H9 (cell line): ENCODE measurements at regions not wholly inside any gene's neighbourhood (a gene's known extent, or its start where the extent isn't known, plus 50 kb on each side); places are given as distances from the start of the nearest gene placed in this dataset.

ENCODE experiments used
- DNase-seq: peaks from one replicate; pipeline ENCODE4 v3.0.0-alpha.2; 2017
- H2AFZ ChIP-seq: one replicate; pipeline ENCODE4 v1.6.1; 2013; ENCODE audit warnings: mild to moderate bottlenecking, low read length, control low read depth, moderate library complexity
- H2AK5ac ChIP-seq: 2 replicates; pipeline ENCODE4 v1.6.1; 2013; ENCODE audit warnings: low read length, control low read depth, mixed read lengths; ENCODE audit not compliant: insufficient read length
- H2BK120ac ChIP-seq: one replicate; pipeline ENCODE4 v1.6.1; 2013; ENCODE audit warnings: low read depth, mild to moderate bottlenecking, low read length, control low read depth, inconsistent platforms; ENCODE audit not compliant: poor library complexity, severe bottlenecking
- H2BK12ac ChIP-seq: 2 replicates; pipeline ENCODE4 v1.6.1; 2013; ENCODE audit warnings: low read length, control low read depth, mixed read lengths, low read depth; ENCODE audit not compliant: insufficient read length
- H2BK15ac ChIP-seq: 2 replicates; pipeline ENCODE4 v1.6.1; 2013; ENCODE audit warnings: low read depth, low read length, control low read depth
- H2BK20ac ChIP-seq: one replicate; pipeline ENCODE4 v1.6.1; 2013; ENCODE audit warnings: low read depth, mild to moderate bottlenecking, low read length, control low read depth, inconsistent platforms; ENCODE audit not compliant: poor library complexity, severe bottlenecking
- H2BK5ac ChIP-seq: 2 replicates; pipeline ENCODE4 v1.6.1; 2013; ENCODE audit warnings: low read length, control low read depth, mixed read lengths; ENCODE audit not compliant: insufficient read length
- H3K14ac ChIP-seq: 2 replicates; pipeline ENCODE4 v1.6.1; 2013; ENCODE audit warnings: low read length, control low read depth; ENCODE audit not compliant: insufficient read depth
- H3K18ac ChIP-seq: 2 replicates; pipeline ENCODE4 v1.6.1; 2013; ENCODE audit warnings: low read depth, mild to moderate bottlenecking, mixed read lengths, low read length, control low read depth; ENCODE audit not compliant: insufficient read length
- H3K23ac ChIP-seq: 2 replicates; pipeline ENCODE4 v1.6.1; 2013; ENCODE audit warnings: low read length, control low read depth, mixed read lengths, low read depth; ENCODE audit not compliant: insufficient read length
- H3K23me2 ChIP-seq: 2 replicates; pipeline ENCODE4 v1.6.1; 2013; ENCODE audit warnings: low read depth, mild to moderate bottlenecking, mixed read lengths, low read length, control low read depth; ENCODE audit not compliant: insufficient read length, poor library complexity, severe bottlenecking
- H3K27ac ChIP-seq: 2 replicates; pipeline ENCODE4 v1.5.1; 2013; ENCODE audit warnings: low read length, control low read depth, mixed read lengths, low read depth; ENCODE audit not compliant: insufficient read length
- H3K27me3 ChIP-seq: 2 replicates; pipeline ENCODE4 v1.6.1; 2013; ENCODE audit warnings: low read length, control low read depth, inconsistent platforms; ENCODE audit not compliant: insufficient read depth
- H3K4ac ChIP-seq: 2 replicates; pipeline ENCODE4 v1.6.1; 2013; ENCODE audit warnings: low read depth, mild to moderate bottlenecking, control low read depth, inconsistent platforms, low read length, moderate library complexity
- H3K4me1 ChIP-seq: 2 replicates; pipeline ENCODE4 v1.6.1; 2013; ENCODE audit warnings: low read length, control low read depth, inconsistent platforms; ENCODE audit not compliant: insufficient read depth
- H3K4me2 ChIP-seq: 2 replicates; pipeline ENCODE4 v1.6.1; 2013; ENCODE audit warnings: low read length, control low read depth, mixed read lengths; ENCODE audit not compliant: insufficient read length, insufficient read depth
- H3K56ac ChIP-seq: 2 replicates; pipeline ENCODE4 v1.6.1; 2013; ENCODE audit warnings: low read depth, mild to moderate bottlenecking, mixed read lengths, low read length, control low read depth; ENCODE audit not compliant: insufficient read length
- H3K79me1 ChIP-seq: 2 replicates; pipeline ENCODE4 v1.6.1; 2013; ENCODE audit warnings: low read depth, mild to moderate bottlenecking, moderate library complexity, low read length, control low read depth, inconsistent platforms; ENCODE audit not compliant: insufficient read depth, poor library complexity, severe bottlenecking
- H3K79me2 ChIP-seq: 2 replicates; pipeline ENCODE4 v1.6.1; 2013; ENCODE audit warnings: low read length, control low read depth, inconsistent platforms; ENCODE audit not compliant: insufficient read depth
- H3K9ac ChIP-seq: 2 replicates; pipeline ENCODE4 v1.6.1; 2013; ENCODE audit warnings: low read length, control low read depth, mixed read lengths; ENCODE audit not compliant: insufficient read length; ENCODE audit errors: extremely low read depth
- H3K9me3 ChIP-seq: one replicate; pipeline ENCODE4 v1.6.1; 2013; ENCODE audit warnings: low read depth, low read length, inconsistent platforms; ENCODE audit not compliant: control insufficient read depth
- H3T11ph ChIP-seq: one replicate; pipeline ENCODE4 v1.6.1; 2013; ENCODE audit warnings: mild to moderate bottlenecking, low read length, control low read depth, inconsistent platforms
- H4K20me1 ChIP-seq: one replicate; pipeline ENCODE4 v1.6.1; 2013; ENCODE audit not compliant: control insufficient read depth, insufficient read length, insufficient read depth
- H4K5ac ChIP-seq: 2 replicates; pipeline ENCODE4 v1.6.1; 2013; ENCODE audit warnings: low read depth, mild to moderate bottlenecking, mixed read lengths, low read length, control low read depth; ENCODE audit not compliant: insufficient read length
- H4K8ac ChIP-seq: replicated peaks from 2 replicates; pipeline ENCODE4 v1.6.1; 2013; ENCODE audit warnings: low read length, control low read depth, mixed read lengths, low read depth; ENCODE audit not compliant: insufficient read length
- H4K91ac ChIP-seq: 2 replicates; pipeline ENCODE4 v1.6.1; 2013; ENCODE audit warnings: low read depth, mild to moderate bottlenecking, moderate library complexity, mixed read lengths, low read length, control low read depth; ENCODE audit not compliant: insufficient read length
- H3K27ac Mint-ChIP-seq, 3 experiments: 2 replicates in 2 of 3; 3 replicates in 1 of 3; pipeline ENCODE4 v1.8.0; 2020 to 2021; ENCODE audit warnings: mixed read lengths in 3 of 3, mild to moderate bottlenecking in 1 of 3, moderate library complexity in 1 of 3
- H3K27me3 Mint-ChIP-seq: 2 replicates; pipeline ENCODE4 v1.8.0; 2021; ENCODE audit warnings: low read depth, mild to moderate bottlenecking, moderate library complexity, mixed read lengths
- H3K36me3 Mint-ChIP-seq, 3 experiments: 2 replicates in 2 of 3; 3 replicates in 1 of 3; pipeline ENCODE4 v1.8.0; 2020 to 2021; ENCODE audit warnings: low read depth in 3 of 3, mixed read lengths in 3 of 3; ENCODE audit not compliant: insufficient read depth in 1 of 3
- H3K4me1 Mint-ChIP-seq, 2 experiments: 2 replicates each; pipeline ENCODE4 v1.8.0; 2020; ENCODE audit warnings: mixed read lengths in 2 of 2
- H3K4me3 Mint-ChIP-seq, 2 experiments: 2 replicates in 1 of 2; 3 replicates in 1 of 2; pipeline ENCODE4 v1.8.0; 2020 to 2021; ENCODE audit warnings: mild to moderate bottlenecking in 2 of 2, mixed read lengths in 2 of 2, moderate library complexity in 1 of 2
- H3K9me3 Mint-ChIP-seq, 2 experiments: 2 replicates in 1 of 2; 3 replicates in 1 of 2; pipeline ENCODE4 v1.8.0; 2020; ENCODE audit warnings: mild to moderate bottlenecking in 2 of 2, mixed read lengths in 2 of 2, moderate library complexity in 1 of 2
- CTCF ChIP-seq: fragments of 200-600 bp; sonication (generic); conservative IDR thresholded peaks from 3 replicates; pipeline ENCODE4 v1.8.0; 2021; ENCODE audit warnings: antibody characterized with exemption, mild to moderate bottlenecking
- WGBS: extraction: QIAGEN DNeasy Blood & Tissue Kit; methylation state at CpG from one replicate; pipeline ENCODE4 v1.1.7; 2013; ENCODE audit warnings: missing lambda C conversion rate, low lambda C conversion rate, mixed read lengths; ENCODE audit not compliant: insufficient read length; ENCODE audit errors: extremely low coverage; 5-methylcytosine and 5-hydroxymethylcytosine counted together

GRCh38 chr4:134708026-134708425 is 506.4 kb upstream of the PABPC4L start:
- H3K4me2 ChIP-seq = no peak overlapping the region
- peaks cover 6% of the 10 kb centered on the region in 2 experiments for H3K4me1 Mint-ChIP-seq
- H2BK120ac ChIP-seq = no peak overlapping the region
- H3K23ac ChIP-seq = no peak overlapping the region
- no peak overlapping the region for H2AK5ac ChIP-seq
- peaks cover 4% of the 10 kb centered on the region in 2 experiments; a peak in 3 of 5 replicates for H3K9me3 Mint-ChIP-seq
- H3K4ac ChIP-seq = no peak overlapping the region
- H3K18ac ChIP-seq = no peak overlapping the region
- no peaks in the 10 kb centered on the region for H3K23me2 ChIP-seq
- no peak overlapping the region for H2BK12ac ChIP-seq
- no peak overlapping the region for H2BK5ac ChIP-seq
- no peak overlapping the region for H2BK20ac ChIP-seq
- H3K4me3 Mint-ChIP-seq = no peak overlapping the region
- no peaks in the 10 kb centered on the region for H3K27me3 Mint-ChIP-seq
- no peak overlapping the region for H3T11ph ChIP-seq
- H2AFZ ChIP-seq = no peak overlapping the region
- H3K9ac ChIP-seq = no peak overlapping the region
- no peak for DNase-seq
- H4K8ac ChIP-seq = no peak overlapping the region
- no peaks in the 10 kb centered on the region for H3K79me2 ChIP-seq
- no peaks in the 10 kb centered on the region for H4K20me1 ChIP-seq
- H3K14ac ChIP-seq = no peak overlapping the region
- no peak overlapping the region for H4K91ac ChIP-seq
- no peaks in the 10 kb centered on the region for H3K27me3 ChIP-seq
- no peak overlapping the region for H4K5ac ChIP-seq
- no peaks in the 10 kb centered on the region for H3K9me3 ChIP-seq
- no peak overlapping the region for H3K27ac Mint-ChIP-seq
- H3K36me3 Mint-ChIP-seq = peaks cover 3 to 10% (median 4%) of the 10 kb centered on the region in 3 experiments; a peak in 4 of 7 replicates
- H2BK15ac ChIP-seq = no peak overlapping the region
- H3K56ac ChIP-seq = no peak overlapping the region
- no CpG with 5 or more reads among the region's 2 CpGs for WGBS
- TF ChIP-seq CTCF = no peak
- no peak overlapping the region for H3K27ac ChIP-seq
- no peaks in the 10 kb centered on the region for H3K4me1 ChIP-seq
- no peaks in the 10 kb centered on the region for H3K79me1 ChIP-seq
